Esophagus squamous epithelium (tissue), 5 donors: ENCODE measurements at regions not wholly inside any gene's neighbourhood (a gene's known extent, or its start where the extent isn't known, plus 50 kb on each side); places are given as distances from the start of the nearest gene placed in this dataset.

Experiments used
- DNase-seq: peaks from one replicate; lab custom pipeline; 2025; lab: John Stamatoyannopoulos, UW
- H3K27ac ChIP-seq, 4 donors: fragments of 200-600 bp; sonication (generic); one replicate each; pipeline ENCODE4 v1.5.1; 2016 to 2019; ENCODE audit warnings: mild to moderate bottlenecking in 1 of 4
- H3K27me3 ChIP-seq, 4 donors: fragments of 200-600 bp; sonication (generic); 1 replicate in 3 of 4; 2 replicates in 1 of 4; pipeline versions ENCODE4 v1.5.1 to v1.6.0; 2017 to 2021; ENCODE audit warnings: antibody characterized with exemption in 1 of 4
- H3K36me3 ChIP-seq, 3 donors: fragments of 200-600 bp; sonication (generic); one replicate each; pipeline ENCODE4 v1.5.1; 2016 to 2019
- H3K4me1 ChIP-seq, 3 donors: fragments of 200-600 bp; sonication (generic); one replicate each; pipeline ENCODE4 v1.5.1; 2017 to 2019
- H3K4me3 ChIP-seq, 4 donors: fragments of 200-600 bp; sonication (generic); 1 replicate in 3 of 4; 2 replicates in 1 of 4; pipeline ENCODE4 v1.5.1; 2016 to 2019; ENCODE audit warnings: mild to moderate bottlenecking in 2 of 4, moderate library complexity in 1 of 4
- H3K9me3 ChIP-seq, 3 donors: fragments of 200-600 bp; sonication (generic); one replicate each; pipeline ENCODE4 v1.5.1; 2016 to 2019
- POLR2A ChIP-seq, 4 donors: fragments of 450-650 bp; IDR thresholded peaks; one replicate each; pipeline ENCODE4 v1.6.1; 2017; ENCODE audit warnings: antibody characterized with exemption in 4 of 4, mild to moderate bottlenecking in 4 of 4, moderate library complexity in 3 of 4
- WGBS, 2 donors: methylation state at CpG; one replicate each; pipeline ENCODE4 v1.1.5; 2018; 5-methylcytosine and 5-hydroxymethylcytosine counted together
- intact Hi-C: fragments of 100-400 bp; cut with DNase I; formaldehyde crosslinking; loops from one replicate; pipeline ENCODE4 v1.15.0; 2022
- TF ChIP-seq, protein P1 (sequence below), 6 experiments: fragments of 450-650 bp in 4 of 6; fragments of 200-600 bp in 2 of 6; sonication (generic) in 2 of 6; IDR thresholded peaks; one replicate each; pipeline ENCODE4 v1.5.1; 2016 to 2019; ENCODE audit warnings: antibody characterized with exemption in 6 of 6, mild to moderate bottlenecking in 4 of 6, moderate library complexity in 4 of 6
- donor health status: DM: yes; HTN: yes; CAD: no.

DNA sequence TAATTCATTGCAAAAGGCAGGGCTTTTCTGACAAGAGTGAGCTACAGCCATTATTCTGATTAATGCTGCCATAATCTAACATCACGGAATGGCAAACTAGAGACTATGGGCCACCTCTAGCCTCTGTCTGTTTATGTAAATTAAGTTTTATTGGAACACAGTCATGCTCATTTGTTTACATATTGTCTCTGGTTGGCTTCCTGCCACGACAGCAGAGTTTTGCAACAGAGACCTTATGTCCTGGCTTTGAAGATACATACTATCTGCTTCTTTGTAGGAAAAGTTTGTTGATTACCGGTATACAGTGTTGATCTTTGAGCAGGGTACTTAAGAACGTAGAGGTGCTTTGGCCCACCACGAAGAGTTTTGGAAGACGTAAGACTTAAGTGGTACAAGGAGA lies 715.9 kb upstream of the RBFOX1 start:
- intact Hi-C loops, result no loop called here

DNA sequence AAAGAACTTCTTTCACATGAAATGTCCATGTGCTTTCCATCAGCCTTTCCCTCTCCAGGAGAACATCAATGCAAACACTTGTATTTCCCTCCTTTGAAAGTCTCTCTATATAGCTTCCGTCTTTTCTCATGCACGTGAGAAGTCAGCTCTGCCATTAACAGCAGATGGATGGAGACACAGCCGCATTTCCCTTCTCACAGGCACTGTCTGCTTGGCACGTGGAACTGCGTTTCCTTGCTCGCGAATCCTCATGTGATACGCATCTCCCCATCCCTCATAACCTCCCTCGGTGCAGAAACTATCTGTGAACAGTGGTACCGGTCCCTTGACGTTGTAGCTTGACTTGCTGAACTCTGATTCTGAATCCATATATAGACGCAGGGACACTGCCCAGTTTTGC lies 717.0 kb upstream of the RBFOX1 start:
- Histone ChIP-seq H3K36me3 (no peaks in the 10 kb centered on the region), H3K9me3 (no peaks in the 10 kb centered on the region), H3K4me3 (no peak overlapping the region), H3K27me3 (no peaks in the 10 kb centered on the region), H3K27ac (no peak overlapping the region), H3K4me1 (no peaks in the 10 kb centered on the region)
- no peak for DNase-seq
- 68 to 70% methylated on average over 10 to 12 of the region's 12 CpGs for WGBS, 2 donors
- intact Hi-C loops, result no loop called here
- no peak for TF ChIP-seq POLR2A (IDR thresholded peaks at IDR 0.05)
- TF ChIP-seq, protein P1, sequence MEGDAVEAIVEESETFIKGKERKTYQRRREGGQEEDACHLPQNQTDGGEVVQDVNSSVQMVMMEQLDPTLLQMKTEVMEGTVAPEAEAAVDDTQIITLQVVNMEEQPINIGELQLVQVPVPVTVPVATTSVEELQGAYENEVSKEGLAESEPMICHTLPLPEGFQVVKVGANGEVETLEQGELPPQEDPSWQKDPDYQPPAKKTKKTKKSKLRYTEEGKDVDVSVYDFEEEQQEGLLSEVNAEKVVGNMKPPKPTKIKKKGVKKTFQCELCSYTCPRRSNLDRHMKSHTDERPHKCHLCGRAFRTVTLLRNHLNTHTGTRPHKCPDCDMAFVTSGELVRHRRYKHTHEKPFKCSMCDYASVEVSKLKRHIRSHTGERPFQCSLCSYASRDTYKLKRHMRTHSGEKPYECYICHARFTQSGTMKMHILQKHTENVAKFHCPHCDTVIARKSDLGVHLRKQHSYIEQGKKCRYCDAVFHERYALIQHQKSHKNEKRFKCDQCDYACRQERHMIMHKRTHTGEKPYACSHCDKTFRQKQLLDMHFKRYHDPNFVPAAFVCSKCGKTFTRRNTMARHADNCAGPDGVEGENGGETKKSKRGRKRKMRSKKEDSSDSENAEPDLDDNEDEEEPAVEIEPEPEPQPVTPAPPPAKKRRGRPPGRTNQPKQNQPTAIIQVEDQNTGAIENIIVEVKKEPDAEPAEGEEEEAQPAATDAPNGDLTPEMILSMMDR (IDR thresholded peaks at IDR 0.05), result no peak

More for the DNA sequence above, 715.9 kb upstream of the RBFOX1 start:
- DNase-seq, result no peak
- Histone ChIP-seq H3K27me3 (no peaks in the 10 kb centered on the region), H3K4me1 (no peaks in the 10 kb centered on the region), H3K27ac (no peak overlapping the region), H3K36me3 (no peaks in the 10 kb centered on the region), H3K9me3 (no peaks in the 10 kb centered on the region), H3K4me3 (no peak overlapping the region)
- TF ChIP-seq, protein P1 (IDR thresholded peaks at IDR 0.05), result no peak
- no peak for TF ChIP-seq POLR2A (IDR thresholded peaks at IDR 0.05)
- 59 to 67% methylated on average over 6 of the region's 6 CpGs for WGBS, 2 donors

DNA sequence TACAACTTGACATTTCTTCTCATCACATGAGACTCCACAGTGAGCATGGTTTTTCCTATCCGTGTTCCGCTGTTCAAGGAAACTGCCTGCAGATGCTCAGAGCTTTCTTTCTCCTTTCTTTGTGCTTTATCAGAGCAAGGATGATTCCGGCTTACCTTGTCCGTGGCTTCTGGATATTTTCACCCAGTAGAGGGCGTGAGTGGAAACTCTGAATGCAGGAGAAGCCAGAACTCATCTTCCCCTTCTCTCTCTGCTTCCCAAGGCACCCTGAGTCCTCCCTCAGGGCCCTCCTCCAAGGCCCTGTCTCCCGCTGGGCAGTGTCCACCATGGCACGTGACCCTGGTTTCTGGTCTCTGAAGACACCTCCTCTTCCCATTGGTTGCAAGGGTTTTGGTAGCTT lies 721.1 kb upstream of the RBFOX1 start:
- intact Hi-C loops, result no loop called here
- Histone ChIP-seq H3K4me3 (no peak overlapping the region), H3K9me3 (no peaks in the 10 kb centered on the region), H3K27me3 (no peaks in the 10 kb centered on the region), H3K36me3 (no peaks in the 10 kb centered on the region), H3K4me1 (no peaks in the 10 kb centered on the region), H3K27ac (no peak overlapping the region)
- no peak for DNase-seq
- WGBS, 2 donors, result 58 to 68% methylated on average over 7 of the region's 7 CpGs
- TF ChIP-seq, protein P1 (IDR thresholded peaks at IDR 0.05), result no peak
- no peak for TF ChIP-seq POLR2A (IDR thresholded peaks at IDR 0.05)

DNA sequence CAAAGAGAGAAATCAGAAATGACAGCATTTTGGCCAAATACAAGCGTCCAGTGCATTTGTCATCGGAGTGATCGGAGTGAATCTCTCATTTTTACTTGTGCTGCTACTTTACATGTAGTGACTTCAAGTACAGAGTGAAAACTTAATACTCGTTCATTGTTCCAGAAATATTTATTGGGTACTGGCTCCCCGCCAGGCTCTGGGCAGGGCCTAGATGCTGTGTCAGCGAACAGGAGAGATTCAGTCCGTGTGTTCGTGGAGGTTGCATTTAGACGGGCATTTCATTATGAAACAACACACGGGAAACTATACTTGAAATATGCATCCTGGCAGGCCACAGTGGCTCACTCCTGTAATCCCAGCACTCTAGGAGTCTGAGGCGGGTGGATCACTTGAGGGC lies 727.2 kb upstream of the RBFOX1 start:
- H3K9me3 ChIP-seq, result no peaks in the 10 kb centered on the region
- no peak overlapping the region for H3K4me3 ChIP-seq
- H3K27me3 ChIP-seq, result no peaks in the 10 kb centered on the region
- H3K36me3 ChIP-seq, result no peaks in the 10 kb centered on the region
- WGBS, 2 donors, result 69 to 73% methylated on average over 8 to 11 of the region's 11 CpGs
- no peaks in the 10 kb centered on the region for H3K4me1 ChIP-seq
- DNase-seq, result no peak
- TF ChIP-seq POLR2A (IDR thresholded peaks at IDR 0.05), result no peak
- TF ChIP-seq, protein P1 (IDR thresholded peaks at IDR 0.05), result no peak
- intact Hi-C loops, result no loop called here
- no peak overlapping the region for H3K27ac ChIP-seq

DNA sequence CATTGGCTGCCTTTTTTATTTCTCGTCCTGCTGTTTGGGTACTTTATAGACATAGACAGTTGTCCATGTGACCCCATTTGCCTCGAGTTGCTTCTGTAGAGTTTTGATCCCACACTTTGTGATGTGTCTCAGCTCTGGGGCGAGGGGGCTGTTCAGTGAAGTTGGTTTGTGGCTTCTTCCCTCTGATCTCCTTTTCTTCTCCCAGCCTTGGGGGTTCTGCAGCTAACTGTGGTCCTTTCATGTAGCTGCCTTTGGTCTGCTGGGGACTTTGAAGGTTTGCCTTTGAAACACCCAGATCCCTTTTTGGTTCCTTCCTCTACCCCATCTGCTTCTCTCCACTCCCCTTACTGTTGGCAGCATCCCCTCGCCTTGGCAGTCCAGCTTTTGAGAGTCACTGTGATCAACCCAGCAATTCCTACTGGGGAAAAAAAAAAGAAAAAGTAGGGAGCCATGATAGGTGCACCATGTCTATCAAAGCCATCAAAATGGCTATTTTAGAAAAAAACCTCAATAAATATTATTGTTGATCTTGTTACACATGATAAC lies 728.8 kb upstream of the RBFOX1 start:
- WGBS, 2 donors, result 46 to 54% methylated on average over 4 of the region's 4 CpGs
- intact Hi-C loops, result no loop called here
- Histone ChIP-seq H3K9me3 (no peaks in the 10 kb centered on the region), H3K27me3 (no peaks in the 10 kb centered on the region), H3K4me3 (no peak overlapping the region), H3K36me3 (no peaks in the 10 kb centered on the region), H3K4me1 (no peaks in the 10 kb centered on the region), H3K27ac (no peak overlapping the region)
- TF ChIP-seq, protein P1 (IDR thresholded peaks at IDR 0.05), result no peak
- TF ChIP-seq POLR2A (IDR thresholded peaks at IDR 0.05), result no peak
- DNase-seq, result no peak
